ENCODE measurements at regions not wholly inside any gene's neighbourhood (a gene's known extent, or its start where the extent isn't known, plus 50 kb on each side); places are given as distances from the start of the nearest gene placed in this dataset.

- Mint-ChIP-seq H3K4me1 (ENCODE audit: low read depth, unreplicated experiment) (no peaks in the 10 kb centered on the region), H3K4me3 (ENCODE audit: unreplicated experiment) (no peak overlapping the region), H3K27ac (ENCODE audit: unreplicated experiment) (no peak overlapping the region), H3K36me3 (ENCODE audit: unreplicated experiment) (no peaks in the 10 kb centered on the region), H3K27me3 (ENCODE audit: unreplicated experiment) (peaks cover 4% of the 10 kb centered on the region), H3K9me3 (ENCODE audit: unreplicated experiment) (peaks cover under 1% of the 10 kb centered on the region)
- TF ChIP-seq, protein P1, sequence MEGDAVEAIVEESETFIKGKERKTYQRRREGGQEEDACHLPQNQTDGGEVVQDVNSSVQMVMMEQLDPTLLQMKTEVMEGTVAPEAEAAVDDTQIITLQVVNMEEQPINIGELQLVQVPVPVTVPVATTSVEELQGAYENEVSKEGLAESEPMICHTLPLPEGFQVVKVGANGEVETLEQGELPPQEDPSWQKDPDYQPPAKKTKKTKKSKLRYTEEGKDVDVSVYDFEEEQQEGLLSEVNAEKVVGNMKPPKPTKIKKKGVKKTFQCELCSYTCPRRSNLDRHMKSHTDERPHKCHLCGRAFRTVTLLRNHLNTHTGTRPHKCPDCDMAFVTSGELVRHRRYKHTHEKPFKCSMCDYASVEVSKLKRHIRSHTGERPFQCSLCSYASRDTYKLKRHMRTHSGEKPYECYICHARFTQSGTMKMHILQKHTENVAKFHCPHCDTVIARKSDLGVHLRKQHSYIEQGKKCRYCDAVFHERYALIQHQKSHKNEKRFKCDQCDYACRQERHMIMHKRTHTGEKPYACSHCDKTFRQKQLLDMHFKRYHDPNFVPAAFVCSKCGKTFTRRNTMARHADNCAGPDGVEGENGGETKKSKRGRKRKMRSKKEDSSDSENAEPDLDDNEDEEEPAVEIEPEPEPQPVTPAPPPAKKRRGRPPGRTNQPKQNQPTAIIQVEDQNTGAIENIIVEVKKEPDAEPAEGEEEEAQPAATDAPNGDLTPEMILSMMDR (IDR thresholded peaks at IDR 0.05; ENCODE audit: partially characterized antibody, unreplicated experiment) = no peak
- DNase-seq = no peak
These were observed 272.2 kb upstream of the ADRA1B start for GRCh38 chr5:159644053-159644452.

GRCh38 chr5:159645179-159645846 lies 271.0 kb upstream of the ADRA1B start:
- H3K4me1 Mint-ChIP-seq (ENCODE audit: low read depth, unreplicated experiment) = no peaks in the 10 kb centered on the region
- H3K27me3 Mint-ChIP-seq (ENCODE audit: unreplicated experiment) = peaks cover 4% of the 10 kb centered on the region
- TF ChIP-seq, protein P1 (IDR thresholded peaks at IDR 0.05; ENCODE audit: partially characterized antibody, unreplicated experiment) = no peak
- no peaks in the 10 kb centered on the region for H3K36me3 Mint-ChIP-seq (ENCODE audit: unreplicated experiment)
- no peak for DNase-seq
- peaks cover 2% of the 10 kb centered on the region for H3K9me3 Mint-ChIP-seq (ENCODE audit: unreplicated experiment)
- H3K27ac Mint-ChIP-seq (ENCODE audit: unreplicated experiment) = no peak overlapping the region
- H3K4me3 Mint-ChIP-seq (ENCODE audit: unreplicated experiment) = no peak overlapping the region

DNA sequence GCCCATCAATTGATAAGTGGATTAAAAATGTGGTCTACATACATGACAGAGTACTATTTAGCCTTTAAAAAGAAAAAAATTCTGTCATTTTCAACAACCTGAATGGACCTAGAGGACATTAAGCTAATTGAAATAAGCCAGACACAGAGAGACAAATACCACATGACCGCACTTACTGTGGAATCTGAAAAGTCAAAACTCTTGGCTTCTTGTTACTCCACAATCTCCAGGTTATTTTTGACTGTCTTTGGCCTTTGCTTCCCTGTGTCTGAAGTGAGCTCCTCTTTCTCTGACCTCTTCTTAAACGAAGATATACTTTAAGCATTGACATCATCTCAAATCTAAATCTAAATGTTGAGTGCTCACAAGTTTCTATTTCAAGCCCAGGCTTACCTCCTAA lies 265.5 kb upstream of the ADRA1B start:
- no peak for DNase-seq
- Mint-ChIP-seq H3K36me3 (ENCODE audit: unreplicated experiment) (no peaks in the 10 kb centered on the region), H3K4me1 (ENCODE audit: low read depth, unreplicated experiment) (peaks cover under 1% of the 10 kb centered on the region), H3K9me3 (ENCODE audit: unreplicated experiment) (peaks cover 2% of the 10 kb centered on the region), H3K27me3 (ENCODE audit: unreplicated experiment) (peaks cover 1% of the 10 kb centered on the region), H3K27ac (ENCODE audit: unreplicated experiment) (no peak overlapping the region), H3K4me3 (ENCODE audit: unreplicated experiment) (no peak overlapping the region)
- TF ChIP-seq, protein P1 (IDR thresholded peaks at IDR 0.05; ENCODE audit: partially characterized antibody, unreplicated experiment) = no peak

DNA sequence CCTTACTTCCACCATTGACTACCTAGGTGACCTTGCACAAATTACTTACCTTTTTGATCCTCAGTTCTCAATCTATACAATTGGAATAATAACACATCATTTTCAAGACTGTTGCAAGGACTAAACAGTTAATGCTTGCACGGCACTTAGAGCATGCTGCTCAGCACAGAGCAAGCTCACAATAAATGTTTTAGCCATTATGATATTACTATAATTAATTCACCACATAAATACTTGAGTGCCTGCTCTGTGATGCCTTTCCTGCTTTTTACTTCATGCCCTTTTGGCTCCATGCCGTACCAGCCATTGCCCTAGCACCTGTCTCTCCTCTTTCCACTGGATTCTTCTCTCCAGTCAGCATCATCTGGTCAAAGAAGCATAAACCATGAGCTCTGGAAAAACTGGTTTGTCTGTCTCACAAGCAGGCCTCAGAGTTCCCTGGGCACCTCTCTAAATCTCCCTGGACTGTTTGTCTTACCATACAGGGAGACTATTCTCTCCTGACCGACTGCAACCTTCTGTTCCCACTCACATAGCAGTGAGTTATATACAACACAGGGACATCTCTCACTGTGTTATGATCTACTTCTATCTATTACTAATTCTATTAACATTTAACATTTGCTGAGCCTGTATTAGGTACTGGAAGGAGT lies 260.4 kb upstream of the ADRA1B start:
- Mint-ChIP-seq H3K36me3 (ENCODE audit: unreplicated experiment) (no peaks in the 10 kb centered on the region), H3K4me1 (ENCODE audit: low read depth, unreplicated experiment) (peaks cover 12% of the 10 kb centered on the region), H3K9me3 (ENCODE audit: unreplicated experiment) (peaks cover 1% of the 10 kb centered on the region), H3K27me3 (ENCODE audit: unreplicated experiment) (no peaks in the 10 kb centered on the region), H3K27ac (ENCODE audit: unreplicated experiment) (no peak overlapping the region), H3K4me3 (ENCODE audit: unreplicated experiment) (no peak overlapping the region)
- DNase-seq = no peak
- TF ChIP-seq, protein P1 (IDR thresholded peaks at IDR 0.05; ENCODE audit: partially characterized antibody, unreplicated experiment) = no peak

GRCh38 chr5:159657298-159657697 lies 259.0 kb upstream of the ADRA1B start:
- H3K27ac Mint-ChIP-seq (ENCODE audit: unreplicated experiment) = no peak overlapping the region
- DNase-seq = no peak

More at GRCh38 chr5:159657298-159657697, 259.0 kb upstream of the ADRA1B start:
- H3K4me1 Mint-ChIP-seq (ENCODE audit: low read depth, unreplicated experiment) = peaks cover 14% of the 10 kb centered on the region
- H3K4me3 Mint-ChIP-seq (ENCODE audit: unreplicated experiment) = no peak overlapping the region
- H3K9me3 Mint-ChIP-seq (ENCODE audit: unreplicated experiment) = peaks cover 1% of the 10 kb centered on the region
- no peaks in the 10 kb centered on the region for H3K36me3 Mint-ChIP-seq (ENCODE audit: unreplicated experiment)
- H3K27me3 Mint-ChIP-seq (ENCODE audit: unreplicated experiment) = peaks cover 1% of the 10 kb centered on the region
- TF ChIP-seq, protein P1 (IDR thresholded peaks at IDR 0.05; ENCODE audit: partially characterized antibody, unreplicated experiment) = no peak
